WERI-Rb-1 (cell line): ENCODE measurements at regions not wholly inside any gene's neighbourhood (a gene's known extent, or its start where the extent isn't known, plus 50 kb on each side); places are given as distances from the start of the nearest gene placed in this dataset.

ENCODE experiments used
- DNase-seq: peaks from one replicate; pipeline ENCODE4 v3.0.0-alpha.2; 2020
- H3K27ac ChIP-seq: fragments of 250-450 bp; sonication (Bioruptor Pico); 2 replicates; pipeline ENCODE4 v1.5.1; 2020; ENCODE audit warnings: mild to moderate bottlenecking, moderate library complexity
- H3K27me3 ChIP-seq: fragments of 250-450 bp; sonication (Bioruptor Pico); 2 replicates; pipeline ENCODE4 v1.5.1; 2021; ENCODE audit warnings: mild to moderate bottlenecking, low read depth, moderate library complexity; ENCODE audit not compliant: insufficient read depth, severe bottlenecking
- H3K36me3 ChIP-seq: fragments of 250-450 bp; sonication (Bioruptor Pico); 2 replicates; pipeline ENCODE4 v1.5.1; 2020; ENCODE audit warnings: mild to moderate bottlenecking, moderate library complexity
- H3K4me3 ChIP-seq: 2 replicates; pipeline ENCODE4 v1.5.1; 2011; ENCODE audit warnings: low read depth, mild to moderate bottlenecking, control low read depth, low read length
- H3K9me3 ChIP-seq: fragments of 250-450 bp; sonication (Bioruptor Pico); 2 replicates; pipeline ENCODE4 v1.5.1; 2021; ENCODE audit warnings: mild to moderate bottlenecking, moderate library complexity; ENCODE audit not compliant: severe bottlenecking
- CTCF ChIP-seq: IDR thresholded peaks from 2 replicates; pipeline ENCODE4 v1.5.1; 2011; ENCODE audit warnings: low read depth, mild to moderate bottlenecking, control low read depth, inconsistent platforms, low read length

- Histone ChIP-seq H3K4me3 (no peak overlapping the region), H3K9me3 (no peaks in the 10 kb centered on the region), H3K27ac (no peak overlapping the region), H3K36me3 (no peaks in the 10 kb centered on the region), H3K27me3 (no peaks in the 10 kb centered on the region)
- no peak for DNase-seq
- no peak for TF ChIP-seq CTCF
Observed at GRCh38 chr1:96971439-96971838, 249.9 kb downstream of the PTBP2 start.

- TF ChIP-seq CTCF: no peak
- no peak overlapping the region for H3K4me3 ChIP-seq
Observed at GRCh38 chr1:96971849-96972602, 250.4 kb downstream of the PTBP2 start.

GRCh38 chr1:96973605-96974004 is 252.0 kb downstream of the PTBP2 start:
- H3K9me3 ChIP-seq: no peaks in the 10 kb centered on the region
- no peaks in the 10 kb centered on the region for H3K36me3 ChIP-seq
- H3K27ac ChIP-seq: no peak overlapping the region
- H3K4me3 ChIP-seq: no peak overlapping the region
- no peak for TF ChIP-seq CTCF
- H3K27me3 ChIP-seq: no peaks in the 10 kb centered on the region
- no peak for DNase-seq

More at GRCh38 chr1:96971849-96972602, 250.4 kb downstream of the PTBP2 start:
- H3K27ac ChIP-seq: no peak overlapping the region
- no peaks in the 10 kb centered on the region for H3K27me3 ChIP-seq
- H3K9me3 ChIP-seq: no peaks in the 10 kb centered on the region
- no peak for DNase-seq
- H3K36me3 ChIP-seq: no peaks in the 10 kb centered on the region

GRCh38 chr1:96978444-96978843 is 256.9 kb downstream of the PTBP2 start:
- no peak overlapping the region for H3K4me3 ChIP-seq
- TF ChIP-seq CTCF: no peak
- no peaks in the 10 kb centered on the region for H3K36me3 ChIP-seq
- no peak overlapping the region for H3K27ac ChIP-seq
- H3K9me3 ChIP-seq: no peaks in the 10 kb centered on the region
- H3K27me3 ChIP-seq: no peaks in the 10 kb centered on the region
- no peak for DNase-seq

GRCh38 chr1:96978901-96979300 is 257.3 kb downstream of the PTBP2 start:
- H3K27ac ChIP-seq: no peak overlapping the region
- H3K27me3 ChIP-seq: no peaks in the 10 kb centered on the region
- no peaks in the 10 kb centered on the region for H3K9me3 ChIP-seq
- DNase-seq: no peak
- no peak overlapping the region for H3K4me3 ChIP-seq
- H3K36me3 ChIP-seq: no peaks in the 10 kb centered on the region
- no peak for TF ChIP-seq CTCF
